CD14-positive monocyte (primary cell): ENCODE measurements at regions not wholly inside any gene's neighbourhood (a gene's known extent, or its start where the extent isn't known, plus 50 kb on each side); places are given as distances from the start of the nearest gene placed in this dataset.

ENCODE experiments used
- DNase-seq, 3 donors: peaks; one replicate each; pipeline ENCODE4 v3.0.0-alpha.2; 2011 to 2022
- H2AFZ ChIP-seq: 2 replicates; pipeline ENCODE4 v1.6.0; 2012; ENCODE audit warnings: mild to moderate bottlenecking, low read depth, low read length, inconsistent platforms; ENCODE audit not compliant: insufficient read depth, poor library complexity, severe bottlenecking
- H3K27ac ChIP-seq, 2 donors: 1 replicate in 1 of 2; 2 replicates in 1 of 2; pipeline ENCODE4 v1.5.1; 2012 to 2013; ENCODE audit warnings: low read length in 2 of 2, control low read depth in 1 of 2, inconsistent platforms in 1 of 2, low read depth in 1 of 2, mild to moderate bottlenecking in 1 of 2
- H3K27me3 ChIP-seq, 2 donors: one replicate each; pipeline versions ENCODE4 v1.6.0 to v1.6.1; 2011 to 2013; ENCODE audit warnings: low read length in 2 of 2; ENCODE audit not compliant: control insufficient read depth in 2 of 2, insufficient read depth in 2 of 2
- H3K36me3 ChIP-seq, 2 donors: replicated peaks in 1 of 2; 1 replicate in 1 of 2; 2 replicates in 1 of 2; pipeline versions ENCODE4 v1.5.1 to v1.6.1; 2012 to 2013; ENCODE audit warnings: low read length in 2 of 2, control low read depth in 1 of 2, inconsistent platforms in 1 of 2, mild to moderate bottlenecking in 1 of 2; ENCODE audit not compliant: insufficient read depth in 2 of 2, control insufficient read depth in 1 of 2
- H3K4me1 ChIP-seq, 2 donors: 1 replicate in 1 of 2; 2 replicates in 1 of 2; pipeline versions ENCODE4 v1.5.1 to v1.6.1; 2012 to 2013; ENCODE audit warnings: low read length in 2 of 2, control low read depth in 1 of 2, inconsistent platforms in 1 of 2, mild to moderate bottlenecking in 1 of 2, moderate library complexity in 1 of 2; ENCODE audit not compliant: insufficient read depth in 2 of 2, control insufficient read depth in 1 of 2
- H3K4me2 ChIP-seq: replicated peaks from 2 replicates; pipeline ENCODE3; 2012; ENCODE audit warnings: low read length, moderate library complexity, mild to moderate bottlenecking; ENCODE audit not compliant: poor library complexity, severe bottlenecking; ENCODE audit errors: extremely low read depth
- H3K4me3 ChIP-seq, 3 experiments: fragments of 200-600 bp in 1 of 3; sonication (generic) in 1 of 3; replicated peaks in 1 of 3; 1 replicate in 2 of 3; 2 replicates in 1 of 3; pipeline ENCODE4 v1.5.1; 2011 to 2013; ENCODE audit warnings: low read length in 3 of 3, mild to moderate bottlenecking in 3 of 3, control low read depth in 2 of 3, low read depth in 2 of 3, inconsistent platforms in 1 of 3, moderate library complexity in 1 of 3
- H3K79me2 ChIP-seq: 2 replicates; pipeline ENCODE4 v1.6.0; 2012; ENCODE audit warnings: mild to moderate bottlenecking, control low read depth, inconsistent platforms, low read length, moderate library complexity; ENCODE audit not compliant: insufficient read depth
- H3K9ac ChIP-seq: 2 replicates; pipeline ENCODE4 v1.6.0; 2017; ENCODE audit warnings: low read length, mild to moderate bottlenecking; ENCODE audit not compliant: insufficient read depth, poor library complexity, severe bottlenecking
- H3K9me3 ChIP-seq, 2 donors: replicated peaks in 1 of 2; 1 replicate in 1 of 2; 2 replicates in 1 of 2; pipeline versions ENCODE4 v1.5.1 to v1.6.1; 2012 to 2013; ENCODE audit warnings: low read length in 2 of 2, control low read depth in 1 of 2; ENCODE audit not compliant: control insufficient read depth in 1 of 2, insufficient read depth in 1 of 2
- H4K20me1 ChIP-seq: 2 replicates; pipeline ENCODE4 v1.6.0; 2012; ENCODE audit warnings: mild to moderate bottlenecking, low read length, control low read depth, moderate library complexity; ENCODE audit not compliant: insufficient read depth
- H3K27ac Mint-ChIP-seq, 7 donors: one replicate each; pipeline ENCODE4 v1.8.0; 2020; ENCODE audit warnings: mild to moderate bottlenecking in 7 of 7, mixed read lengths in 7 of 7, moderate library complexity in 6 of 7, inconsistent platforms in 2 of 7
- H3K27me3 Mint-ChIP-seq, 3 donors: one replicate each; pipeline ENCODE4 v1.8.0; 2021 to 2022; ENCODE audit warnings: low read depth in 3 of 3, mild to moderate bottlenecking in 3 of 3, mixed read lengths in 3 of 3, moderate library complexity in 3 of 3, inconsistent platforms in 1 of 3
- H3K36me3 Mint-ChIP-seq, 2 donors: one replicate each; pipeline ENCODE4 v1.8.0; 2020; ENCODE audit warnings: mixed read lengths in 2 of 2, inconsistent platforms in 1 of 2, mild to moderate bottlenecking in 1 of 2
- H3K4me1 Mint-ChIP-seq: one replicate; pipeline ENCODE4 v1.8.0; 2020; ENCODE audit warnings: mild to moderate bottlenecking, mixed read lengths
- H3K4me3 Mint-ChIP-seq, 2 donors: one replicate each; pipeline ENCODE4 v1.8.0; 2020; ENCODE audit warnings: mild to moderate bottlenecking in 2 of 2, mixed read lengths in 2 of 2, moderate library complexity in 1 of 2
- H3K9me3 Mint-ChIP-seq, 7 donors: one replicate each; pipeline ENCODE4 v1.8.0; 2020 to 2022; ENCODE audit warnings: mixed read lengths in 7 of 7, mild to moderate bottlenecking in 6 of 7, moderate library complexity in 6 of 7, inconsistent platforms in 2 of 7
- WGBS: methylation state at CpG from one replicate; pipeline ENCODE4 v1.1.5; 2013; ENCODE audit warnings: missing lambda C conversion rate; ENCODE audit not compliant: insufficient coverage; 5-methylcytosine and 5-hydroxymethylcytosine counted together
- intact Hi-C, 2 donors: fragments of 100-400 bp; cut with micrococcal nuclease; formaldehyde crosslinking; loops; one replicate each; pipeline versions ENCODE4 v1.15.0 to v1.15.1; 2023
- TF ChIP-seq, protein P1 (sequence below): fragments of 200-600 bp; IDR thresholded peaks from one replicate; pipeline ENCODE4 v1.8.0; 2022; ENCODE audit warnings: antibody characterized with exemption, mild to moderate bottlenecking

DNA sequence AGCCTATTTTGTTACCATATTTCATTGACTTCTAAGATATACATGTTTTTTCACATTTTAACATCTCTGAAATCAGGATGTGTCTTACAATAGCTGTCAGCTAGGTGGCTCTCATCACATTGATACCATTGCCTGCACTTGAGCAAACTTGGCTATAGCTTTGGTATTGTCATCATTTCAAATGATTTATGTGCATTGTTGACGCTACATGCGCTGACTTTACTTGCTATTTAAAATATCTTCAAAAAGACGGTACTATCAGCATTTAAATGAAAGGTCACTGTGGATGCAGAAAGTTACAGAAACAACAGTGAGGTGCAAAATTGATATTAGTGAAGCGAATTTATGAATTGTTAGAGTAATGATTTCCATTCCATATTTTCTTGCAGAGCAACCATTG lies 54.0 kb upstream of the ABHD2 start:
- H3K9me3 ChIP-seq: peaks cover 7 to 9% of the 10 kb centered on the region in 2 donors
- no peaks in the 10 kb centered on the region for H4K20me1 ChIP-seq
- no peak overlapping the region for H3K4me2 ChIP-seq
- no peak overlapping the region for H2AFZ ChIP-seq
- no peak overlapping the region for H3K4me3 ChIP-seq
- Mint-ChIP-seq H3K27ac (no peak overlapping the region), H3K9me3 (peaks cover 3 to 14% (median 5%) of the 10 kb centered on the region in 7 donors), H3K4me3 (no peak overlapping the region), H3K36me3 (no peaks in the 10 kb centered on the region), H3K4me1 (no peaks in the 10 kb centered on the region), H3K27me3 (peaks cover 2 to 13% (median 4%) of the 10 kb centered on the region in 3 donors)
- no peak for DNase-seq
- intact Hi-C loops: no loop called here
- no peaks in the 10 kb centered on the region for H3K27me3 ChIP-seq
- no CpG with 5 or more reads among the region's 4 CpGs for WGBS
- H3K27ac ChIP-seq: no peak overlapping the region
- H3K4me1 ChIP-seq: no peaks in the 10 kb centered on the region
- no peak overlapping the region for H3K9ac ChIP-seq
- H3K36me3 ChIP-seq: no peaks in the 10 kb centered on the region
- H3K79me2 ChIP-seq: no peaks in the 10 kb centered on the region
- TF ChIP-seq, protein P1, sequence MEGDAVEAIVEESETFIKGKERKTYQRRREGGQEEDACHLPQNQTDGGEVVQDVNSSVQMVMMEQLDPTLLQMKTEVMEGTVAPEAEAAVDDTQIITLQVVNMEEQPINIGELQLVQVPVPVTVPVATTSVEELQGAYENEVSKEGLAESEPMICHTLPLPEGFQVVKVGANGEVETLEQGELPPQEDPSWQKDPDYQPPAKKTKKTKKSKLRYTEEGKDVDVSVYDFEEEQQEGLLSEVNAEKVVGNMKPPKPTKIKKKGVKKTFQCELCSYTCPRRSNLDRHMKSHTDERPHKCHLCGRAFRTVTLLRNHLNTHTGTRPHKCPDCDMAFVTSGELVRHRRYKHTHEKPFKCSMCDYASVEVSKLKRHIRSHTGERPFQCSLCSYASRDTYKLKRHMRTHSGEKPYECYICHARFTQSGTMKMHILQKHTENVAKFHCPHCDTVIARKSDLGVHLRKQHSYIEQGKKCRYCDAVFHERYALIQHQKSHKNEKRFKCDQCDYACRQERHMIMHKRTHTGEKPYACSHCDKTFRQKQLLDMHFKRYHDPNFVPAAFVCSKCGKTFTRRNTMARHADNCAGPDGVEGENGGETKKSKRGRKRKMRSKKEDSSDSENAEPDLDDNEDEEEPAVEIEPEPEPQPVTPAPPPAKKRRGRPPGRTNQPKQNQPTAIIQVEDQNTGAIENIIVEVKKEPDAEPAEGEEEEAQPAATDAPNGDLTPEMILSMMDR: no peak

DNA sequence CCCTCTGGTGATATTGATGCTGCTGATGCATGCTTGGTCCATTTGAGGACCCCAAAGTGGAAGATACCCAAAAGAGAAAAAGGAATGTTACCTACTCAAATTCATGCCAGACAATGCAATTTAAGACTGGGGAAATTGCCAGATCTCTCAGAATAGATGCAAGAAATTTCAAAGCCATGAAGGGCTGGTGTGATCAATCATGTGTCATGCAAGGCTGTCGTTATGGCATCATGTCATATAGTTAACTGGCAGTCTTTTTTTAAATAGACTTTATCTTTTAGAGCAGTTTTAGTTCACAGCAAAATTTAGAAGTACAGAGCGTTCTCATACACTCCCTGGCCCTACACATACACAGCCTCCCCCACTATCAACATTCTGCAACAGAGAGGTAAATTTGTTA lies 53.1 kb upstream of the ABHD2 start:
- no peaks in the 10 kb centered on the region for H3K4me1 ChIP-seq
- no peak overlapping the region for H3K27ac ChIP-seq
- H3K4me3 ChIP-seq: no peak overlapping the region
- H3K4me2 ChIP-seq: no peak overlapping the region
- no peak for DNase-seq
- H3K36me3 Mint-ChIP-seq: no peaks in the 10 kb centered on the region
- TF ChIP-seq, protein P1: no peak
- no peak overlapping the region for H3K9ac ChIP-seq
- no peaks in the 10 kb centered on the region for H4K20me1 ChIP-seq
- H3K27me3 Mint-ChIP-seq: peaks cover 2 to 9% (median 6%) of the 10 kb centered on the region in 3 donors
- intact Hi-C loops: no loop called here
- no peaks in the 10 kb centered on the region for H3K79me2 ChIP-seq
- H3K27me3 ChIP-seq: no peaks in the 10 kb centered on the region
- no peak overlapping the region for H2AFZ ChIP-seq
- no CpG with 5 or more reads among the region's 2 CpGs for WGBS
- H3K9me3 ChIP-seq: peaks cover 7 to 9% of the 10 kb centered on the region in 2 donors
- no peaks in the 10 kb centered on the region for H3K36me3 ChIP-seq
- H3K9me3 Mint-ChIP-seq: peaks cover 3 to 16% (median 5%) of the 10 kb centered on the region in 7 donors
- no peaks in the 10 kb centered on the region for H3K4me1 Mint-ChIP-seq
- no peak overlapping the region for H3K27ac Mint-ChIP-seq
- no peak overlapping the region for H3K4me3 Mint-ChIP-seq
